Nephron progenitor cell (in vitro differentiated cells): ENCODE measurements at regions not wholly inside any gene's neighbourhood (a gene's known extent, or its start where the extent isn't known, plus 50 kb on each side); places are given as distances from the start of the nearest gene placed in this dataset.

Experiments
- DNase-seq: peaks from one replicate; pipeline ENCODE4 v3.0.0; 2021
- H3K27ac Mint-ChIP-seq: 2 replicates; pipeline ENCODE4 v1.8.0; 2021; ENCODE audit warnings: mild to moderate bottlenecking, moderate library complexity, mixed read lengths
- H3K27me3 Mint-ChIP-seq: 2 replicates; pipeline ENCODE4 v1.8.0; 2021; ENCODE audit warnings: mild to moderate bottlenecking, low read depth, mixed read lengths; ENCODE audit not compliant: poor library complexity
- H3K36me3 Mint-ChIP-seq: 2 replicates; pipeline ENCODE4 v1.8.0; 2021; ENCODE audit warnings: low read depth, mixed read lengths
- H3K4me1 Mint-ChIP-seq: 2 replicates; pipeline ENCODE4 v1.8.0; 2021; ENCODE audit warnings: mixed read lengths
- H3K4me3 Mint-ChIP-seq: 2 replicates; pipeline ENCODE4 v1.8.0; 2021; ENCODE audit warnings: mild to moderate bottlenecking, moderate library complexity, mixed read lengths
- H3K9me3 Mint-ChIP-seq: 2 replicates; pipeline ENCODE4 v1.8.0; 2021; ENCODE audit warnings: mild to moderate bottlenecking, moderate library complexity, mixed read lengths
- CTCF ChIP-seq: fragments of 200-600 bp; sonication (generic); IDR thresholded peaks from 2 replicates; pipeline ENCODE4 v1.5.0; 2021; ENCODE audit warnings: antibody characterized with exemption

DNA sequence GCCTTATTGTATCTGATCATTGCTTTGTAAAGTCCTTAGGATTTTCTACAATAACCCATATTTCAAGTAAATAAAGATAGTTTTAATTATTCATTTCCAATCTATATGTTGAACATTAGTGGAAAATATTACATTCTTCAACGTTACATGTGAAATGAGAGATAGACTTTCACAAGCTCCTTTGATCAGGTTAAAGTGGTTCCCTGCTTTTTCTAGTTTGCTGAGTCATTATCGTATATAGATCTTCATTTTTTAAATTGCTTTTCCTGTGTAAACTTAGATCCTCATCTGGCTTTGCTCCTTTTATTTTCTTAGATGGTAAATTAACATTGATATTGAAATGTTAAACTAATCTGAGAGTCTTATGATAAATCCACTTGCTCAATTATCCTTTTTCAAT is 599.0 kb downstream of the TRAM1L1 start:
- no peaks in the 10 kb centered on the region for H3K27me3 Mint-ChIP-seq
- no peak overlapping the region for H3K27ac Mint-ChIP-seq
- H3K4me3 Mint-ChIP-seq = no peak overlapping the region
- no peak for TF ChIP-seq CTCF
- DNase-seq = no peak
- H3K36me3 Mint-ChIP-seq = no peaks in the 10 kb centered on the region
- no peaks in the 10 kb centered on the region for H3K4me1 Mint-ChIP-seq
- H3K9me3 Mint-ChIP-seq = no peaks in the 10 kb centered on the region

GRCh38 chr4:116480546-116480945 is 604.8 kb downstream of the TRAM1L1 start:
- no peaks in the 10 kb centered on the region for H3K4me1 Mint-ChIP-seq
- H3K4me3 Mint-ChIP-seq = no peak overlapping the region
- H3K36me3 Mint-ChIP-seq = no peaks in the 10 kb centered on the region
- H3K27me3 Mint-ChIP-seq = no peaks in the 10 kb centered on the region
- H3K9me3 Mint-ChIP-seq = no peaks in the 10 kb centered on the region
- no peak for DNase-seq
- H3K27ac Mint-ChIP-seq = no peak overlapping the region
- no peak for TF ChIP-seq CTCF

DNA sequence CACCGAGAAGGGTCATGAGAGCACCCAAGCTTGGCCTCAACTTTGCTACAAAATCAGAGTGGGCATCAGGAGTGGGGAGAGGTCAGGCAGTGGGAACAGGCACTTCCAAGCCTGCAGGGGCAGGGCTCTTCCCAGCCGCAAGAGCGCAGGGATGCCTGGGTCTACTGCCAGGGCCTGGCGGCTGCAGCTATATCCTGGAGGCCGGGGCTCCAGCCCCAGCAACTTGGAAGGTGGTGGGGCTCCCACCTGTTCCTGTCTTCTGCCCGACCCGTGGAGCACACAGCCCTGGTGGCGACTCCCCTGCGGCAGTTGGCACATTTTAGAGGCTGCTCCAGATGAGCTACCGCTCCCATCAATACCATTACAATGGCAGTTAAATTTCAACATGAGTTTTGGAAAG is 607.0 kb downstream of the TRAM1L1 start:
- no peak for DNase-seq
- Mint-ChIP-seq H3K27ac (no peak overlapping the region), H3K36me3 (no peaks in the 10 kb centered on the region), H3K9me3 (no peaks in the 10 kb centered on the region), H3K4me3 (no peak overlapping the region), H3K27me3 (no peaks in the 10 kb centered on the region), H3K4me1 (no peaks in the 10 kb centered on the region)
- TF ChIP-seq CTCF = no peak

DNA sequence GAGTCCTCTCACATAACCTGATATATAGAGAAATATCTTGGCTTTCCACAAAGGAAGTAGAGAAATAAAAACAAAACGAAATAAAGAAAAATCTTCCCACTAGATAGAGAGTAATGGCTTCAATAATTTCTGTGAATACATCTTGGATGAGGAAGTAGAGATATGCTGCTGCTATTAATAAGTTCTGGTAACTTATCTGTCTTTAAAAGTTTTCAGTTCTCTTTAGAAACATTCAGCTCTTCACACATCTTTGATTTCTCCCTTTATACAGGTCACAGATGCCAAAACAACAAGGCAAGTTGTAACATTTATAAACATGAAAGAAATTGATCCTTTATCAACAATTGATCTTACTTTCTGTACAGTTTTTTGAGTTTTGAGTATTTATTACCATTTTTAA is 615.8 kb downstream of the TRAM1L1 start:
- no peaks in the 10 kb centered on the region for H3K36me3 Mint-ChIP-seq
- no peak for DNase-seq
- TF ChIP-seq CTCF = no peak
- no peaks in the 10 kb centered on the region for H3K27me3 Mint-ChIP-seq
- H3K27ac Mint-ChIP-seq = no peak overlapping the region
- H3K4me3 Mint-ChIP-seq = no peak overlapping the region
- no peaks in the 10 kb centered on the region for H3K4me1 Mint-ChIP-seq
- no peaks in the 10 kb centered on the region for H3K9me3 Mint-ChIP-seq

DNA sequence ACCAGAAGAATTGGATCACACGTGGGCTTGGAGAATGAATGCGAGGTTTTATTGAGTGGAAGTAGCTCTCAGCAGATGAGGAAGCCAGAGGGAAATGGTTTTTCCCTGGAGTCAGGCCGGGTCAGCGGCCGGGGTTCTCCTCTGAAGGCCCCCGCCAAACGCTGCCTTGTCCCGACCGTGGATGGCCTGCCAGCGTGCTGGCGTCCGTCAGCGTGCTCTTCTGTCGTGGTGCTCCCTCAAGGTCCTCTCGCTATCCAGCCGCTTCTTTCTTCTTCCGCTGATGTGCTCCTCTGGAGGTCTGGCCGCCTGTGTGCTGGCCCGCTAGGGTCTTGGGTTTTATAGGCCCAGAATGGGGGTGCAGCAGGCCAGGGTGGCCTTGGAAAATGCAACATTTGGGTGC is 632.2 kb downstream of the TRAM1L1 start:
- no peaks in the 10 kb centered on the region for H3K27me3 Mint-ChIP-seq
- H3K4me3 Mint-ChIP-seq = no peak overlapping the region
- no peak for DNase-seq
- no peaks in the 10 kb centered on the region for H3K9me3 Mint-ChIP-seq
- H3K27ac Mint-ChIP-seq = no peak overlapping the region
- no peaks in the 10 kb centered on the region for H3K4me1 Mint-ChIP-seq
- H3K36me3 Mint-ChIP-seq = no peaks in the 10 kb centered on the region
- TF ChIP-seq CTCF = no peak

DNA sequence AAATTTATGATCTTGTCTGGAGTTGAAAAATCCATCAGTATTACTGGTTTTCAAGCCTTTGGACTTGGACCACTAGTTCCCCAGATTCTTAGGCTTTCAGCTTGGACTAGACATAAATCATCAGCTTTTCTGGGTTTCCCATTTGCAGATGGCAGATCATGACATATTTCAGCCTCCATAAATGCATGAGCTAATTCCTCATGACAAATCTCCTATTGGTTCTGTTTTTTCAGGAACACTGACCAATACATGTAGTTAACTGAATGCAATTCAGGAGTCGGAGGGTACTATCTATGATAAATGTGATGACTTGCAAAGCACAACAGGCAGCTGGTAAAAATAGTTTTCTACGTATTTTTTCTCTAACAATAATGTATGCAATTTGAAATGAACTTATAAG is 635.6 kb downstream of the TRAM1L1 start:
- no peaks in the 10 kb centered on the region for H3K9me3 Mint-ChIP-seq
- H3K4me1 Mint-ChIP-seq = no peaks in the 10 kb centered on the region
- no peak for TF ChIP-seq CTCF
- DNase-seq = no peak
- H3K27ac Mint-ChIP-seq = no peak overlapping the region
- H3K27me3 Mint-ChIP-seq = no peaks in the 10 kb centered on the region
- H3K36me3 Mint-ChIP-seq = no peaks in the 10 kb centered on the region
- no peak overlapping the region for H3K4me3 Mint-ChIP-seq
